ENCODE measurements at regions not wholly inside any gene's neighbourhood (a gene's known extent, or its start where the extent isn't known, plus 50 kb on each side); places are given as distances from the start of the nearest gene placed in this dataset.

DNA sequence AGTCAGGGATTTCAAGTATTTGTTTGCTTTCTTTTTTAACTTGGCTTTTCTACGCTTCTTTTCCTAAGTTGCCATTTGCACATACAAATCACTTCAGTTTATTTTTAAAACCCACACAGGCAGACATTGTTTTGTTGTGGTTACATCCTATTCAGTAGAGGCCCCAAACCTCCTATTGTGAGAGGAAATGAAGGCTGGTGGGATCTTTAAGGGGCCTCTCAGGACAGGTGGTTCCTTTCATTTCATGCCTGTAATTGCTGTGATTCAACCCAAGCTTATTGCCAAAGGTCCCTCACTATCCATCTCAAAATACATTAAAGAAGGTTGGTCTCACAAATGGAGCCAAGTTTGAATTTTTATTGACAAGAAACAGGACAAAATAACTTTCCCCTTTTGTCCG lies 257.1 kb downstream of the ADAMTS20 start:
- H3K36me3 Mint-ChIP-seq = no peaks in the 10 kb centered on the region
- no peak overlapping the region for H3K27ac Mint-ChIP-seq
- H3K4me3 Mint-ChIP-seq = no peak overlapping the region
- ATAC-seq (ENCODE audit: low read depth) (no peak), DNase-seq (no peak)
- no peaks in the 10 kb centered on the region for H3K9me3 Mint-ChIP-seq
- H3K27me3 Mint-ChIP-seq = no peaks in the 10 kb centered on the region
- no peaks in the 10 kb centered on the region for H3K4me1 Mint-ChIP-seq
- POLR2A ChIA-PET = no interaction called here

DNA sequence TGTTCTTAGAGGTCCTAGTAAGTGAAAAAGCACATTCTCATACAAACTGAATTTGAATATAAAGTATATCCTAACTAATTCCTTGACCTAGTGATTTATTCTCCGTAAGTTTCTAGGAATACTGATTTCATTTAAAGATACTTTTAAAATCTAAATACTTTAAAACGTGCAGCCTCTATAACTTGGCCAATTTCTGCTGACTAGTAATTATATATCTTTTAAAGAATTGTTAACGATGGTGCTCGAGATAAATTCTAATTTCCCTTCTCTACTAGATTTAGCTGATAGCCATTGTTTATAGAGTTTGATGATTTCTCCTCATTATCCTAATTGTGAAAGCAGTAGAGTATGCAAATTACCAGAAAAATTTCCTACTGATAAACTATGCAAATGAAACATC lies 257.9 kb downstream of the ADAMTS20 start:
- ATAC-seq (ENCODE audit: low read depth) (no peak), DNase-seq (no peak)
- Mint-ChIP-seq H3K27ac (no peak overlapping the region), H3K4me1 (no peaks in the 10 kb centered on the region), H3K27me3 (no peaks in the 10 kb centered on the region), H3K4me3 (no peak overlapping the region), H3K9me3 (no peaks in the 10 kb centered on the region), H3K36me3 (no peaks in the 10 kb centered on the region)
- POLR2A ChIA-PET = no interaction called here

DNA sequence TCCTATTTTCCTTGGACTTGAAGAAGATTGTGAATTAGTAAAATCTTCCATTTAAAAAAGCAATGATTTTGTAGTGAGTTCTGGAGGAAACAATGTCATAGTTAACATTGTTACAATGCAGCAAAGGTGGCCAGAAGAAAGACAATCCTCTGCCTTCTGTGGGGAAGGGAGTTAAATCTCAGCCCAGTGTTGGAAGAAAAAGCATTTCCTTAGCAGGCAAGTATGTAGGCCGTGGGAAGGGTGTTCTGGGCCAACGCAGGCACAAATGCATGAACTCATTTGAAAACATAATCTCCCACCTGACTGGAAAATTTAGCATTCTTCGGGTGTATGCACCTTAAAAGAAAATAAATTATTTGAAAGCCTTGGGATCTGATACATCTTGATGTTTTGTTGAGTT lies 258.6 kb downstream of the ADAMTS20 start:
- Mint-ChIP-seq H3K4me1 (no peaks in the 10 kb centered on the region), H3K9me3 (no peaks in the 10 kb centered on the region)
- no peak for ATAC-seq (ENCODE audit: low read depth)

DNA sequence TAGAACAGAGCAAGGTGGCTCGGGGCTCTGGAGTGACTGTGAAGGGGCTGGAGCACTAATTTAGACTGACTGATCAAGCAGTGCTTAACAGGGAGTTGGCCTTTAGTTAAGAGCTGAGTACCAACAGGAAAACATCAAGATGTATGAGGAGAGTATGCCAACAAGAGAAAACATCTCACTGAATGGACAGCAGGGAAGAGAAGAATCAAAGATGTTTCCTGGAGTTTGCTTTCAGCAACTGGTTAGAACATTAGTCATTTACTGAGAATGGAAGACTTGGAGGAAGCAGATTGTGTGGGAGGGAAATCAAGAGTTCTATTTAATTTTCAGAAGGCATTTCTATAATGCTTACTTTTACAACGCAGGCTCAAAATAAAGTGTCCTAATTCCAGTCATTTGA lies 259.3 kb downstream of the ADAMTS20 start:
- no peak for ATAC-seq (ENCODE audit: low read depth)
- Mint-ChIP-seq H3K4me1 (no peaks in the 10 kb centered on the region), H3K27me3 (no peaks in the 10 kb centered on the region), H3K27ac (no peak overlapping the region), H3K9me3 (no peaks in the 10 kb centered on the region), H3K4me3 (no peak overlapping the region), H3K36me3 (no peaks in the 10 kb centered on the region)
- POLR2A ChIA-PET = no interaction called here
- DNase-seq = no peak

More for the DNA sequence above, 258.6 kb downstream of the ADAMTS20 start:
- POLR2A ChIA-PET = no interaction called here
- DNase-seq = no peak
- no peaks in the 10 kb centered on the region for H3K36me3 Mint-ChIP-seq
- H3K4me3 Mint-ChIP-seq = no peak overlapping the region
- no peaks in the 10 kb centered on the region for H3K27me3 Mint-ChIP-seq
- no peak overlapping the region for H3K27ac Mint-ChIP-seq

DNA sequence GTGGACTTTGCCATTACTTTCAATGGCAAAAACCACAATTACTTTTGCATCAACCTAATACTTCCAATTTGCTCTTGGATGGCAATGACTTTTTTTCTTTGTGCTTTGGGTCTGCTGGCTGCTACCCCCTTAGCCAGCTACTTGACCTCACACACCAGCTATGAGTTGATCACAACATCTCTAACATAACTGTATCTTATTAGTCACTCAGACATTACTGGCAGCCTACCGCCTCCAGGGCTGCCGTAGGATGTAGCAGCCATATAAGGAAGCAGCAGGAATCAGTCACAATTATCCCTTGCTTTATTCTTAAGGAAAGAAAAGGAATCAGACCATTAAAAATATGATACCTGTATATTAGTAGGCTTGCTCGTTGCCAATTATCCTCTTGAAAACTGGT lies 260.5 kb downstream of the ADAMTS20 start:
- Mint-ChIP-seq H3K27ac (no peak overlapping the region), H3K4me3 (no peak overlapping the region), H3K9me3 (no peaks in the 10 kb centered on the region), H3K27me3 (no peaks in the 10 kb centered on the region), H3K36me3 (no peaks in the 10 kb centered on the region), H3K4me1 (no peaks in the 10 kb centered on the region)
- POLR2A ChIA-PET = no interaction called here
- no peak for ATAC-seq (ENCODE audit: low read depth)
- DNase-seq = no peak

DNA sequence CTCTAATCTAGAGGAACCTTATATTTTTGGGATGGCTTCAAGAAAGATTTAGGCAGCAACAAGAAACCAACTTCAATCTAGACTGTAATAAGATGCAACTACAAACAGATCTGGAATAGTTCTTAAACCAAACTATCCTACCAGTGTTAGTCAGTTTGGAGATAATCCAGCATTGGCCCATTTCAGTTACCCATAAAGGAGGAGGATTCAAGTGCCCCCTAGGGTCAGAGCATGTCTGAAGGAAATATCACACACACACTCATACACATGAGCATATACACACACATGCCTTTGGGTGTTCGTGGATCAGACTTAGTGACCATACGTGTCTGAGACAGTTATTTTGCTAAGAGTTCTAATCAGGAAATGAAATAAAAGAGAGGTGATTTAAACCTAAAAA lies 261.2 kb downstream of the ADAMTS20 start:
- POLR2A ChIA-PET = no interaction called here
- H3K36me3 Mint-ChIP-seq = no peaks in the 10 kb centered on the region
- ATAC-seq (ENCODE audit: low read depth) = no peak
- H3K4me3 Mint-ChIP-seq = no peak overlapping the region
- H3K9me3 Mint-ChIP-seq = no peaks in the 10 kb centered on the region
- H3K27me3 Mint-ChIP-seq = no peaks in the 10 kb centered on the region
- DNase-seq = no peak
- no peaks in the 10 kb centered on the region for H3K4me1 Mint-ChIP-seq
- no peak overlapping the region for H3K27ac Mint-ChIP-seq

DNA sequence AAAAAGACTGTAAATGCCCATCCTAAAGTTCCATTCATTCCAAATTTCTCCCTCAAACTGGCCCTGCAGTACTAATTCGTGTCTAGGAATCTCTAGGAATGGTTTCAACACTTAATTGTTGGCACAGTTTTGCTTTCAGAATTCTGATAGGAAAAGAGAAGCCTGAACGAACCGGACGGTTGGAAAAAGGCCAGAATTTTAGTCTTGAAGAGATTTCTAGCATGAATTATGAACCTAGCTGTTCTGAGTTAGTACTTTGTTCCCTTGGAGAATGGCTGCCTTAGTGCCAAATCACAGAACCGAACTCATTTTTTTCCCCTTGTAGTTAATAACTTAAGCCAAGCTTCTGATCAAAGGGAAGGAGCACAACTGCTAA lies 262.6 kb downstream of the ADAMTS20 start:
- no peak for DNase-seq

DNA sequence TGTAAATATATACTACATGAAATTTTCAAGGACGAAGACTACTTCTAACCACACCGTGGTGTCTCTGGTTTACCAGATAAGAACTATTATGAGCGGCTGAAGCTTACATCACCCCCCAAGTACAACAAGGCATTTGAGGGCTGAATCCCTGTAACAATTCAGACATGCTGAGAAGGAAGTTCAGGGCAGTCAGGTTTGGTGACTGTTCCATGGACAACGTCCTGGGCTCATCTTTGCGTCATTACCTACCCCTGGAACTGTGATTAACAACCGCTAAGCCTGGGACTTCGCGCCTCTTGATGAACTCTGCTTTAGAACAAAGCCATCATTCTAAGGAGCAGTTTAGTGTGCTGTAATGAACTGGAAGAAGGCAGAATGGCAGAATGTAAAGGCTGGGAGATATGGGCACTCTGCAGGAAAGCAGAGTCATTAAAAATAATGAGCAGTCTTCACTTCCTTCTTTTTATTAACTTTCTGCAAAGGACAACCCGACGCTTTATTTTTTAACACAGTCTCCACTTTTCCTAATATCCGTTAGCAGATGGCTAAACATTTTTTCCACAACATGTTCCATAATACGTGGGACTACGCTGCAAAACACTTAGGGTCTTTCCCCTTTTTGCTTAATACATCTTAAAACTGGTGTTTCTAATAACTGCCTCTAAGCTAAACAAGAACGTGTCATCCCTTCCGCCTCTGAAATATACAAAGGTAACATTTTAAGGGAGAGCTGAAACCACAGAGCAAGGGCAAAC lies 263.2 kb downstream of the ADAMTS20 start:
- H3K27ac Mint-ChIP-seq = no peak overlapping the region
- H3K27me3 Mint-ChIP-seq = no peaks in the 10 kb centered on the region
- no peaks in the 10 kb centered on the region for H3K9me3 Mint-ChIP-seq
- H3K4me3 Mint-ChIP-seq = no peak overlapping the region
- H3K4me1 Mint-ChIP-seq = no peaks in the 10 kb centered on the region
- no peak for ATAC-seq (ENCODE audit: low read depth)
- POLR2A ChIA-PET = no interaction called here
- no peak for DNase-seq
- no peaks in the 10 kb centered on the region for H3K36me3 Mint-ChIP-seq

More for the DNA sequence above, 262.6 kb downstream of the ADAMTS20 start:
- POLR2A ChIA-PET = no interaction called here
- Mint-ChIP-seq H3K27ac (no peak overlapping the region), H3K4me3 (no peak overlapping the region), H3K27me3 (no peaks in the 10 kb centered on the region), H3K36me3 (no peaks in the 10 kb centered on the region), H3K4me1 (no peaks in the 10 kb centered on the region), H3K9me3 (no peaks in the 10 kb centered on the region)
- ATAC-seq (ENCODE audit: low read depth) = no peak

DNA sequence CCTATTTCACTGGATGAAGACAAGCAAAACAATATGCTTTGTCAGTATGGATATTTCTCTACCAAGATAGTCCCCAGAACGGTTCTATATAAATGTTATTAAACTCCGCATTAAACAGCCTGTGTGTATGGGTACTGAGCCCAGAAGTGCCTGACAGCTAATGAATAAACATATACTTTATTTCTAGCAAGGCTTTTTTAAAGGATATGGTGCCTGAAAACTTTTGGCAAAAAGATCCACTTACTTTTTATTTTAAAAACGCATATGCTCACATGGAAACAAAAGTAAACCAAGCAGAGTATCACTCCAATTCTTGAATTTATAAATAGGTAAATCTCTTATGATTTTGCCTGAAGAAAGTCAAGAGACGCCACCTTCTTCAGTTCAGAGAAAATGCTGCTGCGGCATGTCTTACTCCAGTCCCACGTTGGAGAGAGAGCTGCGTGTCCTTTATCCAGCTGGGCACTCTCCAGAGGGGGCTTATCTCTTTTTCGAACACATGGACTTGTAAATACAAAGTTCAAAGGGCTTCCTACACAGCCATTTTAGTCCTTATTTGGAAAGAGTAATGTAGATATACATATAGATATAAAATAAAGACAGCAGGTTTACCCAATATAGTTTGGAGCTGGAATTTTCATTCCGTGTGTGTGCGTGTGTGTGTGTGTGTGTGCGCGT lies 264.2 kb downstream of the ADAMTS20 start:
- H3K27me3 Mint-ChIP-seq = no peaks in the 10 kb centered on the region
- DNase-seq (no peak), ATAC-seq (ENCODE audit: low read depth) (no peak)
- H3K9me3 Mint-ChIP-seq = no peaks in the 10 kb centered on the region
- no peaks in the 10 kb centered on the region for H3K4me1 Mint-ChIP-seq
- H3K27ac Mint-ChIP-seq = no peak overlapping the region
- H3K4me3 Mint-ChIP-seq = no peak overlapping the region
- no peaks in the 10 kb centered on the region for H3K36me3 Mint-ChIP-seq
- POLR2A ChIA-PET = no interaction called here

DNA sequence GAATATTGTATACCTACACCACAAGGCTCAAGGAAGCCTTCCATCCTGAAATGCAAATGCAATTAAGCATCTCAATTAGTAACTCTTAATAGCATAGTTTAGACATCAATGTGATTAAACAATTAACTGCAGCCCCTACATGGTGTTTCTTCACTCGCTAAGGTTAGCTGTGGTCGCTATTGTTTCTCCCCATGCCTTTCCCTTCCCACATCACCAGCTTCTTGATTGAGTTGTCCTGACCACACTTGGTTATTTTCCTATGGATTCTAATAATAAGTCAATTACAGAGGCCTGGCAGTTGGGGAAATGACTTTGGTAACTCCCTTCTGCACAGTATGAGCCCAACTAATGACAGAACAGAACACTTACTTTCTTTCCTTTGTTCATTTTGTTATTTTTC lies 265.0 kb downstream of the ADAMTS20 start:
- POLR2A ChIA-PET = no interaction called here
- Mint-ChIP-seq H3K4me3 (no peak overlapping the region), H3K9me3 (no peaks in the 10 kb centered on the region), H3K36me3 (no peaks in the 10 kb centered on the region), H3K4me1 (no peaks in the 10 kb centered on the region), H3K27ac (no peak overlapping the region), H3K27me3 (no peaks in the 10 kb centered on the region)
- DNase-seq = no peak
- no peak for ATAC-seq (ENCODE audit: low read depth)

DNA sequence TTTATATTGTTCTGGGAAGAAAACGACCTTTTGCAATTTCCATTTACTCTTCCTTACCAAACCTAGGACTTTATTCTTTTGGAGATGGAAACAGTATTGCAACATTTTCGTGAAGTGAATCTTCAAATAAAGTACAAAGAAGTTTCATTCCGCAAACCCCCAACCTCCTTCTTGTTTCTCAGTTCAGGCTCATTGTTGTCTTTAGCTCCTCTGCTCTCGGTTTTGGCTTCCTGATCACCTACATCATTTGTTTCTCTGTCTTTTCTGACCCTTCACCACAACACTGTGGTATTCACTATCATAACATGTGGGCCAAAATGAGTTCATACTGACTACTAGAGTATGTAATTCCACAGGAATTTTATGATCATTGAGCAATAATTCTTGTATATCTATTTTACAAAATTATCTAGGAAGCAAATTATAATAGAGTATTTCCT lies 266.8 kb downstream of the ADAMTS20 start:
- ATAC-seq (ENCODE audit: low read depth) = no peak
- H3K27me3 Mint-ChIP-seq = no peaks in the 10 kb centered on the region

DNA sequence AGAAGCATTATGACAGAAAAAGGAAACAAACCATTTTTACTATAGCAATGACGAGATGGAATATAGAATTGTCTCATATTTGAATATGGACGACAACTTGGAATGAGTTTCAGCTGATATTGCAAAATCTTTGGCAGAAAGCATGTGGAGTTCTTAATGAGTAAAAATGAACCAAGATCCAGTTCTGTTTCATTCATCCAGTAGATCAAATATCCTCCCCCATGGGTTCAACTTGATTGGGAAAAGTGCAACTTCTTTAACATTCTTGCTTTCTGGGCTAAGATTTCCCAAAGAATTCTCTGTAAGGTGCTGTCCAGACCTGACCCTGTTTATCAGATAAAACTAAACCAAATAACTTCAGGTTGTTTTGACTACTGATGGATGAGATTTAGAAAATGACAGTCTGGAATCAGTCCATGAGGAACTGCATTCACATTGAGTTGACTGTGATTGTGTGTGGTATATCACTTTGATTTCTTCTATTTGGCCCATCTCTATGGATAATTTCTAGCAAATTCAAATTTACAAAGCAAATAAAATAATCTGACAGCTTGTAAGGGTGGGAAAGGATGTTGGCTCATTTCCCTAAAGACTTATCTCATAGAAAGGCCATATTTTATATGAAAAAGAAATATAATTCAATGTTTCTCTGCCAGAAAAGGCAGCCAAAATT lies 267.4 kb downstream of the ADAMTS20 start:
- Mint-ChIP-seq H3K4me1 (no peaks in the 10 kb centered on the region), H3K4me3 (no peak overlapping the region), H3K27ac (no peak overlapping the region), H3K27me3 (no peaks in the 10 kb centered on the region), H3K36me3 (no peaks in the 10 kb centered on the region), H3K9me3 (no peaks in the 10 kb centered on the region)
- DNase-seq = no peak
- POLR2A ChIA-PET = no interaction called here
- no peak for ATAC-seq (ENCODE audit: low read depth)

More for the DNA sequence above, 266.8 kb downstream of the ADAMTS20 start:
- H3K4me3 Mint-ChIP-seq = no peak overlapping the region
- H3K27ac Mint-ChIP-seq = no peak overlapping the region
- POLR2A ChIA-PET = no interaction called here
- H3K4me1 Mint-ChIP-seq = no peaks in the 10 kb centered on the region
- H3K9me3 Mint-ChIP-seq = no peaks in the 10 kb centered on the region
- DNase-seq = no peak
- H3K36me3 Mint-ChIP-seq = no peaks in the 10 kb centered on the region

DNA sequence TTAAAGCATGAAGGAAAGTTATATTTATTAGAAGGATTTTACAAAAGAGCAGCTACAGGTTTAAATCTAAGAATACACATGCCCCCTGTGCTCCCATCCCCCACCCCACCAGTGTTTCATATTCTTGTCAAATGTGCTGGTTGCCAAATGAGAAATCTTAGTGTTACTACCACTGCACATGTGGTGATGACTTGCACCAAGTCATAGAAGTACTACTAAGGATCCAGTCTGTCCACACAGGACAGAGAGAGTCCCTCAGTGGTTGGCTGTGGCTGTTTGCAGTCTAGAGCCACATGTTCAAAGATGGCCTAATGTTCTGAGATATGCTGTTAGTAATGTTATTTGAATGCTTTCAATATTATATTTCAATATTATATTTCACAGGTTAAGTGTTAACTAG lies 268.8 kb downstream of the ADAMTS20 start:
- no peaks in the 10 kb centered on the region for H3K4me1 Mint-ChIP-seq
- H3K36me3 Mint-ChIP-seq = no peaks in the 10 kb centered on the region
- DNase-seq = no peak
- no peak overlapping the region for H3K27ac Mint-ChIP-seq
- H3K27me3 Mint-ChIP-seq = no peaks in the 10 kb centered on the region
- no peaks in the 10 kb centered on the region for H3K9me3 Mint-ChIP-seq
- no peak for ATAC-seq (ENCODE audit: low read depth)
- POLR2A ChIA-PET = no interaction called here
- H3K4me3 Mint-ChIP-seq = no peak overlapping the region

DNA sequence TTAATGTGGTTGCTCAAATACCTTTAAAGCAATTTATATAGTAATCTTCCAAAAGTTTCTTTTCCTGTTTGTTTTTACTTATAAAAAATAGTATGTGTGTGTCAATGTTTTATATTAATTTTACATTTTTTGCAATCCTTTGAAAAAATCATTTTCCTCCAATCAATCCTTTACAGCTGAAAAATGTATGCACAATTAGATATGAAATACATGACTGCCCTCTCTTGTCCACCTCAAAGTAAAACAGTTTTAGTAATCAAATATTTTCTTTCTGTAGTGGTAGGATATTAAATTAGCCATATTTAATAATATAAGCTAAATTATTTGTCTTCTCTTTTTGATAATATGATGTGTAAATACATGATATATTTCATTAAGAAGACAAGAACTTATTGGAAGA lies 269.9 kb downstream of the ADAMTS20 start:
- no peak overlapping the region for H3K4me3 Mint-ChIP-seq
- no peaks in the 10 kb centered on the region for H3K36me3 Mint-ChIP-seq
- H3K27me3 Mint-ChIP-seq = no peaks in the 10 kb centered on the region
- H3K9me3 Mint-ChIP-seq = no peaks in the 10 kb centered on the region
- ATAC-seq (ENCODE audit: low read depth) = no peak
- DNase-seq = no peak
- H3K27ac Mint-ChIP-seq = no peak overlapping the region
- POLR2A ChIA-PET = no interaction called here
- H3K4me1 Mint-ChIP-seq = no peaks in the 10 kb centered on the region
